ENCODE measurements at regions not wholly inside any gene's neighbourhood (a gene's known extent, or its start where the extent isn't known, plus 50 kb on each side); places are given as distances from the start of the nearest gene placed in this dataset.

GRCh38 chr4:189502841-189503435 is 437.7 kb upstream of the FRG1 start:
- no peak for TF ChIP-seq CTCF (conservative IDR thresholded peaks at IDR 0.05; ENCODE audit: low read depth, low read length)
- no peak for TF ChIP-seq EZH2 (IDR thresholded peaks at IDR 0.05; ENCODE audit: low read length, unreplicated experiment)

Measured in PC-3 (cell line).